Transverse colon (tissue), 4 donors: ENCODE measurements at regions not wholly inside any gene's neighbourhood (a gene's known extent, or its start where the extent isn't known, plus 50 kb on each side); places are given as distances from the start of the nearest gene placed in this dataset.

Source experiments
- CTCF ChIP-seq, 5 experiments: fragments of 200-600 bp in 3 of 5; fragments of 450-650 bp in 2 of 5; sonication (generic) in 3 of 5; IDR thresholded peaks; 1 replicate in 2 of 5; 2 replicates in 3 of 5; pipeline ENCODE4 v1.5.1; 2016 to 2017; ENCODE audit warnings: antibody characterized with exemption in 5 of 5, inconsistent platforms in 3 of 5, mild to moderate bottlenecking in 2 of 5, moderate library complexity in 1 of 5
- EP300 ChIP-seq: sonication (generic); formaldehyde crosslinking; IDR thresholded peaks from one replicate; pipeline ENCODE4 v1.6.1; 2017; ENCODE audit warnings: antibody characterized with exemption, low read depth
- POLR2A ChIP-seq: fragments of 450-650 bp; IDR thresholded peaks from one replicate; pipeline ENCODE4 v1.6.1; 2016; ENCODE audit warnings: antibody characterized with exemption, mild to moderate bottlenecking, moderate library complexity
- POLR2AphosphoS5 ChIP-seq, 3 donors: sonication (generic); formaldehyde crosslinking; IDR thresholded peaks; one replicate each; pipeline ENCODE4 v1.6.1; 2016; ENCODE audit warnings: antibody characterized with exemption in 3 of 3

- TF ChIP-seq CTCF (IDR thresholded peaks at IDR 0.05): no peak
- TF ChIP-seq POLR2AphosphoS5 (IDR thresholded peaks at IDR 0.05): no peak
- TF ChIP-seq EP300: no peak
- no peak for TF ChIP-seq POLR2A
Measured at GRCh38 chr3:152038490-152038889, 165.0 kb downstream of the SUCNR1 start.
